Liver (tissue), 8 donors: ENCODE measurements at regions not wholly inside any gene's neighbourhood (a gene's known extent, or its start where the extent isn't known, plus 50 kb on each side); places are given as distances from the start of the nearest gene placed in this dataset.
"Not testable (repeated sequence)": the region's sequence is repeated elsewhere in the genome, so short reads cannot be mapped to it uniquely, and the experiment has no call there.

Experiments
- DNase-seq: peaks from one replicate; pipeline ENCODE4 v3.0.0-alpha.2; 2017; ENCODE audit warnings: low spot score
- H3K27ac ChIP-seq, 2 donors: one replicate each; pipeline ENCODE4 v1.7.0; 2013; ENCODE audit warnings: inconsistent platforms in 2 of 2, low read length in 2 of 2, control low read depth in 1 of 2, low read depth in 1 of 2, mild to moderate bottlenecking in 1 of 2
- H3K27me3 ChIP-seq, 4 donors: one replicate each; pipeline versions ENCODE4 v1.6.1 to v1.7.0; 2013; ENCODE audit warnings: low read length in 3 of 4, inconsistent platforms in 1 of 4, mild to moderate bottlenecking in 1 of 4, moderate library complexity in 1 of 4; ENCODE audit not compliant: control insufficient read depth in 4 of 4, insufficient read depth in 4 of 4
- H3K36me3 ChIP-seq, 4 donors: one replicate each; pipeline versions ENCODE4 v1.6.1 to v1.7.0; 2013; ENCODE audit warnings: low read length in 3 of 4, mild to moderate bottlenecking in 3 of 4, low read depth in 1 of 4, moderate library complexity in 1 of 4; ENCODE audit not compliant: control insufficient read depth in 4 of 4, insufficient read depth in 3 of 4
- H3K4me1 ChIP-seq, 4 donors: one replicate each; pipeline versions ENCODE4 v1.6.1 to v1.7.0; 2013; ENCODE audit warnings: low read length in 3 of 4, mild to moderate bottlenecking in 3 of 4, moderate library complexity in 1 of 4; ENCODE audit not compliant: control insufficient read depth in 4 of 4, insufficient read depth in 4 of 4
- H3K4me3 ChIP-seq, 3 donors: one replicate each; pipeline versions ENCODE4 v1.6.1 to v1.7.0; 2013; ENCODE audit warnings: low read length in 3 of 3, control low read depth in 1 of 3, low read depth in 1 of 3, mild to moderate bottlenecking in 1 of 3
- H3K9ac ChIP-seq, 2 donors: one replicate each; pipeline ENCODE4 v1.7.0; 2013; ENCODE audit warnings: low read length in 2 of 2, mild to moderate bottlenecking in 2 of 2, moderate library complexity in 2 of 2, control low read depth in 1 of 2, low read depth in 1 of 2
- H3K9me3 ChIP-seq, 4 donors: one replicate each; pipeline versions ENCODE4 v1.6.1 to v1.7.0; 2013; ENCODE audit warnings: low read length in 3 of 4; ENCODE audit not compliant: control insufficient read depth in 4 of 4
- EGR1 ChIP-seq, 2 donors: IDR thresholded peaks; 2 replicates each; pipeline ENCODE4 v1.6.1; 2016 to 2018; ENCODE audit warnings: antibody characterized with exemption in 2 of 2, low read depth in 2 of 2
- FOXA1 ChIP-seq: IDR thresholded peaks from 2 replicates; pipeline ENCODE4 v1.6.1; 2016; ENCODE audit warnings: antibody characterized with exemption
- FOXA2 ChIP-seq: IDR thresholded peaks from 2 replicates; pipeline ENCODE4 v1.6.1; 2016; ENCODE audit warnings: antibody characterized with exemption
- GABPA ChIP-seq, 2 donors: IDR thresholded peaks in 1 of 2; conservative IDR thresholded peaks in 1 of 2; 2 replicates each; pipeline ENCODE4 v1.6.1; 2016; ENCODE audit warnings: antibody characterized with exemption in 2 of 2, mild to moderate bottlenecking in 1 of 2, moderate library complexity in 1 of 2
- HNF4A ChIP-seq, 2 donors: conservative IDR thresholded peaks; 2 replicates each; pipeline ENCODE4 v1.6.1; 2016; ENCODE audit warnings: antibody characterized with exemption in 2 of 2, mild to moderate bottlenecking in 2 of 2
- HNF4G ChIP-seq: IDR thresholded peaks from 2 replicates; pipeline ENCODE4 v1.6.1; 2016; ENCODE audit warnings: antibody characterized with exemption
- JUND ChIP-seq, 2 donors: IDR thresholded peaks; 2 replicates each; pipeline ENCODE4 v1.6.1; 2016; ENCODE audit warnings: antibody characterized with exemption in 2 of 2
- NR2F2 ChIP-seq: IDR thresholded peaks from 2 replicates; pipeline ENCODE4 v1.6.1; 2016; ENCODE audit warnings: antibody characterized with exemption
- RAD21 ChIP-seq, 2 donors: IDR thresholded peaks; 2 replicates each; pipeline ENCODE4 v1.6.1; 2016; ENCODE audit warnings: antibody characterized with exemption in 2 of 2, mild to moderate bottlenecking in 2 of 2
- RXRA ChIP-seq, 2 donors: IDR thresholded peaks; 2 replicates each; pipeline ENCODE4 v1.6.1; 2017 to 2018; ENCODE audit warnings: antibody characterized with exemption in 2 of 2, mild to moderate bottlenecking in 1 of 2
- SP1 ChIP-seq: IDR thresholded peaks from 2 replicates; pipeline ENCODE4 v1.6.1; 2018; ENCODE audit warnings: antibody characterized with exemption, mild to moderate bottlenecking
- TAF1 ChIP-seq: conservative IDR thresholded peaks from 2 replicates; pipeline ENCODE4 v1.6.1; 2016; ENCODE audit warnings: antibody characterized with exemption, mild to moderate bottlenecking
- YY1 ChIP-seq: IDR thresholded peaks from 2 replicates; pipeline ENCODE4 v1.6.1; 2016; ENCODE audit warnings: antibody characterized with exemption, mild to moderate bottlenecking
- ZBTB33 ChIP-seq: IDR thresholded peaks from 2 replicates; pipeline ENCODE4 v1.6.1; 2016; ENCODE audit warnings: antibody characterized with exemption
- WGBS: extraction: QIAGEN DNeasy Blood & Tissue Kit; methylation state at CpG from one replicate; pipeline ENCODE4 v1.1.7; 2013; 5-methylcytosine and 5-hydroxymethylcytosine counted together
- TF ChIP-seq, protein P1 (sequence below): IDR thresholded peaks from 2 replicates; pipeline ENCODE4 v1.6.1; 2016; ENCODE audit warnings: antibody characterized with exemption
- TF ChIP-seq, protein P2 (sequence below): fragments of 150-350 bp; IDR thresholded peaks from 2 replicates; pipeline ENCODE4 v1.5.1; 2017; ENCODE audit warnings: improper control_type of control experiment, low read depth, low read length; ENCODE audit not compliant: missing input control
- TF ChIP-seq, protein P3 (sequence below): IDR thresholded peaks from 2 replicates; pipeline ENCODE4 v1.6.1; 2016; ENCODE audit warnings: antibody characterized with exemption
- TF ChIP-seq, protein P4 (sequence below): IDR thresholded peaks from 2 replicates; pipeline ENCODE4 v1.6.1; 2016; ENCODE audit warnings: antibody characterized with exemption, mild to moderate bottlenecking
- donor health status: healthy.
- donor health status: healthy.
- donor health status: healthy.
- donor health status: healthy.
- donor health status: healthy.

- Histone ChIP-seq H3K27me3 (no peaks in the 10 kb centered on the region), H3K4me3 (no peak overlapping the region)
- TF ChIP-seq HNF4A (conservative IDR thresholded peaks at IDR 0.05): no peak
- no peak for TF ChIP-seq JUND (IDR thresholded peaks at IDR 0.05)
- TF ChIP-seq, protein P1, sequence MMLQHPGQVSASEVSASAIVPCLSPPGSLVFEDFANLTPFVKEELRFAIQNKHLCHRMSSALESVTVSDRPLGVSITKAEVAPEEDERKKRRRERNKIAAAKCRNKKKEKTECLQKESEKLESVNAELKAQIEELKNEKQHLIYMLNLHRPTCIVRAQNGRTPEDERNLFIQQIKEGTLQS: no peak
- TF ChIP-seq TAF1: no peak
- TF ChIP-seq RXRA (IDR thresholded peaks at IDR 0.05): no peak
- TF ChIP-seq, protein P2, sequence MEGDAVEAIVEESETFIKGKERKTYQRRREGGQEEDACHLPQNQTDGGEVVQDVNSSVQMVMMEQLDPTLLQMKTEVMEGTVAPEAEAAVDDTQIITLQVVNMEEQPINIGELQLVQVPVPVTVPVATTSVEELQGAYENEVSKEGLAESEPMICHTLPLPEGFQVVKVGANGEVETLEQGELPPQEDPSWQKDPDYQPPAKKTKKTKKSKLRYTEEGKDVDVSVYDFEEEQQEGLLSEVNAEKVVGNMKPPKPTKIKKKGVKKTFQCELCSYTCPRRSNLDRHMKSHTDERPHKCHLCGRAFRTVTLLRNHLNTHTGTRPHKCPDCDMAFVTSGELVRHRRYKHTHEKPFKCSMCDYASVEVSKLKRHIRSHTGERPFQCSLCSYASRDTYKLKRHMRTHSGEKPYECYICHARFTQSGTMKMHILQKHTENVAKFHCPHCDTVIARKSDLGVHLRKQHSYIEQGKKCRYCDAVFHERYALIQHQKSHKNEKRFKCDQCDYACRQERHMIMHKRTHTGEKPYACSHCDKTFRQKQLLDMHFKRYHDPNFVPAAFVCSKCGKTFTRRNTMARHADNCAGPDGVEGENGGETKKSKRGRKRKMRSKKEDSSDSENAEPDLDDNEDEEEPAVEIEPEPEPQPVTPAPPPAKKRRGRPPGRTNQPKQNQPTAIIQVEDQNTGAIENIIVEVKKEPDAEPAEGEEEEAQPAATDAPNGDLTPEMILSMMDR: no peak
- no peak for TF ChIP-seq FOXA2
- TF ChIP-seq, protein P3, sequence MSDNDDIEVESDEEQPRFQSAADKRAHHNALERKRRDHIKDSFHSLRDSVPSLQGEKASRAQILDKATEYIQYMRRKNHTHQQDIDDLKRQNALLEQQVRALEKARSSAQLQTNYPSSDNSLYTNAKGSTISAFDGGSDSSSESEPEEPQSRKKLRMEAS: no peak
- TF ChIP-seq YY1: no peak
- no peak for TF ChIP-seq FOXA1
- TF ChIP-seq ZBTB33: no peak
- TF ChIP-seq EGR1 (IDR thresholded peaks at IDR 0.05; ENCODE audit: low read depth in 2 of 2): no peak
- TF ChIP-seq, protein P4, sequence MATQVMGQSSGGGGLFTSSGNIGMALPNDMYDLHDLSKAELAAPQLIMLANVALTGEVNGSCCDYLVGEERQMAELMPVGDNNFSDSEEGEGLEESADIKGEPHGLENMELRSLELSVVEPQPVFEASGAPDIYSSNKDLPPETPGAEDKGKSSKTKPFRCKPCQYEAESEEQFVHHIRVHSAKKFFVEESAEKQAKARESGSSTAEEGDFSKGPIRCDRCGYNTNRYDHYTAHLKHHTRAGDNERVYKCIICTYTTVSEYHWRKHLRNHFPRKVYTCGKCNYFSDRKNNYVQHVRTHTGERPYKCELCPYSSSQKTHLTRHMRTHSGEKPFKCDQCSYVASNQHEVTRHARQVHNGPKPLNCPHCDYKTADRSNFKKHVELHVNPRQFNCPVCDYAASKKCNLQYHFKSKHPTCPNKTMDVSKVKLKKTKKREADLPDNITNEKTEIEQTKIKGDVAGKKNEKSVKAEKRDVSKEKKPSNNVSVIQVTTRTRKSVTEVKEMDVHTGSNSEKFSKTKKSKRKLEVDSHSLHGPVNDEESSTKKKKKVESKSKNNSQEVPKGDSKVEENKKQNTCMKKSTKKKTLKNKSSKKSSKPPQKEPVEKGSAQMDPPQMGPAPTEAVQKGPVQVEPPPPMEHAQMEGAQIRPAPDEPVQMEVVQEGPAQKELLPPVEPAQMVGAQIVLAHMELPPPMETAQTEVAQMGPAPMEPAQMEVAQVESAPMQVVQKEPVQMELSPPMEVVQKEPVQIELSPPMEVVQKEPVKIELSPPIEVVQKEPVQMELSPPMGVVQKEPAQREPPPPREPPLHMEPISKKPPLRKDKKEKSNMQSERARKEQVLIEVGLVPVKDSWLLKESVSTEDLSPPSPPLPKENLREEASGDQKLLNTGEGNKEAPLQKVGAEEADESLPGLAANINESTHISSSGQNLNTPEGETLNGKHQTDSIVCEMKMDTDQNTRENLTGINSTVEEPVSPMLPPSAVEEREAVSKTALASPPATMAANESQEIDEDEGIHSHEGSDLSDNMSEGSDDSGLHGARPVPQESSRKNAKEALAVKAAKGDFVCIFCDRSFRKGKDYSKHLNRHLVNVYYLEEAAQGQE: no peak
- TF ChIP-seq HNF4G: no peak
- TF ChIP-seq SP1: no peak
- no peak for TF ChIP-seq NR2F2
- no peak for TF ChIP-seq GABPA (IDR thresholded peaks at IDR 0.05 in 1 of 2, conservative IDR thresholded peaks at IDR 0.05 in 1 of 2)
- TF ChIP-seq RAD21 (IDR thresholded peaks at IDR 0.05): no peak
Observed at GRCh38 chr1:170808216-170808885, 127.0 kb upstream of the MROH9 start.

DNA sequence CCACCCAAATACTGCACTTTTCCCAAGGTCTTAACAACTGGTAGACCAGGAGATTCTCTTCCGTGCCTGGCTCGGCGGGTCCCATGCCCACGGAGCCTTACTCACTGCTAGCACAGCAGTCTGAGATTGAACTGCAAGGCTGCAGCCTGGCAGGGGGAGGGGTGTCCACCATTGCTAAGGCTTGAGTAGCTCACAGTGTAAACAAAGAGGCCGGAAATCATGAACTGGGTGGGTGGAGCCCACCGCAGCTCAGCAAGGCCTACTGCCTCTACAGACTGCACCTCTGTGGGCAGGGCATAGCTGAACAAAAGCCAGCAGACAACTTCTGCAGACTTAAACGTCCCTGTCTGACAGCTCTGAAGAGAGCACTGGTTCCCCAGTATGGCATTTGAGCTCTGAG, 124.3 kb upstream of the MROH9 start:
- not testable (repeated sequence) for H3K27ac ChIP-seq, H3K9me3 ChIP-seq, H3K4me1 ChIP-seq, DNase-seq, H3K36me3 ChIP-seq, H3K27me3 ChIP-seq, H3K4me3 ChIP-seq, H3K9ac ChIP-seq
- WGBS: 76% methylated on average over 7 of the region's 7 CpGs

More at GRCh38 chr1:170808216-170808885, 127.0 kb upstream of the MROH9 start:
- Histone ChIP-seq H3K36me3 (no peaks in the 10 kb centered on the region), H3K9me3 (peaks cover 0 to 3% (median 0%) of the 10 kb centered on the region in 4 donors), H3K27ac (no peak overlapping the region), H3K9ac (no peak overlapping the region), H3K4me1 (no peaks in the 10 kb centered on the region)
- DNase-seq: no peak
- WGBS: 83% methylated on average over 3 of the region's 3 CpGs
